ENCODE measurements at regions not wholly inside any gene's neighbourhood (a gene's known extent, or its start where the extent isn't known, plus 50 kb on each side); places are given as distances from the start of the nearest gene placed in this dataset.
"Not testable (repeated sequence)": the region's sequence is repeated elsewhere in the genome, so short reads cannot be mapped to it uniquely, and the experiment has no call there.

DNA sequence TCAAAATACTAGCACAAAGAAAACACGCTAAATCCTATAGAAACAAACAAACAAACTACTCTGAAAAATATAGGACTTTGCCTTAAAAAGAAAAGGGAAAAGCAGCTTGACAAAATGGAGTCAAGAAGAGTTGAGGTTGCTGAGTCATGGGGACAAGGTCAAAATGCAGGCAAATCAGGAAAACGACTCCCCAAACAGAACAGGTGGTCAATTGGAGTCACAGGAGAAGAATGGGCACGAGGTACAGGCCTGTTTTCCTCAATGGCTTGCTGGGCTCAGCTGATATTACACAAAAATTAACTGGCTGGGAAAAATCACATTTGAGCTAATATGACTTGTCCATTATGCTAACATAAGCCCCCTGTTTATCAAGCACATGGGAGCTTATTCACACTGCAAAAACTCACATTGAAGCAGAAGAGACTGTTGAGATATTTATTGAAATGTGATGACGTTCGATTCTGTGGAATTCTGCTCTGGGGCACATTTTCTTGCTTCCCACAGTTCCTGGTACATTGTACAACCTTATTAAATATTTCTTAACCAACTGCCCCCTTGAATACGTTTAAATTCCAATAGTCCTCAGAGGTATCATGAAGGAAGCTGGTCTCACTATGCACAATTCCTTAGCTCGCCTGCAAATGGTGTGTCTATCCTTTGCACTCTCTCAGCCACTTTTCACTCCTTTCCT is 1622.1 kb downstream of the STIM2 start:
- no peak for DNase-seq (ENCODE audit: low read depth)

DNA sequence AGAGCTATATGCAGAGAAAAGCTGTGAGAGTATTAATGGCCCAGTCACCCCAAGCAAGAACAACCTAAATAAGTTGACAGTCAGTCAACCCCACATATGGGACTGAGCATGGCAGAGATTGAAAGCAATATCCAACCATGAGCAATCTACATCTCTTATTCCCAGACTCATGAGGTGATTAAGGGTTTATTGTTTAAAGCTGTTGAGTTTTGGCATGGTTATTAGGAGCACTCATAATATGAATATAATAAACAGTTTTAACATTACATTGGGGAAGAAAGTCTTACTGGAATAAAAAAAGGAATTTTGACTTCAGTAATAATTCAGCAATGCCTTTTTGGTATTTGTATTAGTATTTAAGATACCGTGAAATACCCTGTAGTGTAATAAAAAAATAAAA is 1627.4 kb downstream of the STIM2 start:
- no peak for DNase-seq (ENCODE audit: low read depth)

DNA sequence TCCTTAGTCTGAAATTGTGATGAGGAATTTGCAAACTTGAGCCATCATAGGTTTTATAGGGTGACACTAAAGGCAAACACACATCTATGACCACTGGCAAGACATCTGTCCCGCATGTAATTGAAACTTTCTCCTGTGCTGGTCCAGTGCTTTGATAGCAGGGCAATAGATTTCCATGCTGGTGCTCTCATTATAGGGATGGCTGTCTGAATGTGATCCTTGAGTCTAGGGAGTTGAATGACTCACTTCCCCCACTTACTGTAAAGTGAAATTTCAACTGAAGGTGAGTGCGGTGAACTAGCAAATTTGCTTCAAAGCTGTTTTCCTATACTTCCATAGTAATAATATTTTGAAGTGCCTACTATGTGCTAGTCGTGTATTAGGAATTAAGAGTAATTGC is 1630.0 kb downstream of the STIM2 start:
- DNase-seq (ENCODE audit: low read depth), result no peak

DNA sequence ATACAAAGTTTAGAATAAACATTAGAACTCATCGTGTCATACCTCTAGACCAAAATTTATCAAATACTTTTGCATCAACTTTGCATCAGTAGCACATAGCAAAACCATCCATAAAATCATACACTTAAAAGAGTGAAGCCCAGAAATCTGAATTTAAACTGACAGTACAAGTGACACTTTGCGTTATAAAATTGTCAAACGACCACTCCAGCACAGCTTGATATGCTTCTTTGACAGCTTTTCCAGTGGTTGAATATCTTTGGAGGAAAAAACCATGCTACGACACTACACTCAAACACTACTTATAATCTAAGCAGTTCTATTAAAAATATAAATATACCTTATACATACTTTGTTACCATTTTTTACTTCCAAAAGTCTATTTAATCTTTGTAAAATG is 1644.4 kb downstream of the STIM2 start:
- DNase-seq (ENCODE audit: low read depth), result no peak

DNA sequence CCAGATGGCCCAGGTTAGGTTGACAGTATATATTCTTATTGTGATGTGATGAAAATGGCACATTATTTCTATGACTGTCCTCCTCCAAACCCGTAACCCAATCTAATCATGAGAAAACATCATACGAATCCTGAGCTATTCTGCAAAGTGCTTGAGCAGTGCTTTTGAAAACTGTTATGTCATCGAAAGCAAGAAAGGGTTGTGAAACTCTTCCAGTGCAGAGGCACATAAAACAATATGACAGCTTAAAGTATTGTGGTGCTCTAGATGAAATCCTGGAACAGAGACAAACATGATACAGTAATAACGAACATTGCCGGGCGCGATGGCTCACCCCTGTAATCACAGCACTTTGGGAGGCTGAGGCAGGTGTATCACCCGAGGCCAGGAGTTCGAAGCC is 1648.0 kb downstream of the STIM2 start:
- DNase-seq (ENCODE audit: low read depth), result no peak

DNA sequence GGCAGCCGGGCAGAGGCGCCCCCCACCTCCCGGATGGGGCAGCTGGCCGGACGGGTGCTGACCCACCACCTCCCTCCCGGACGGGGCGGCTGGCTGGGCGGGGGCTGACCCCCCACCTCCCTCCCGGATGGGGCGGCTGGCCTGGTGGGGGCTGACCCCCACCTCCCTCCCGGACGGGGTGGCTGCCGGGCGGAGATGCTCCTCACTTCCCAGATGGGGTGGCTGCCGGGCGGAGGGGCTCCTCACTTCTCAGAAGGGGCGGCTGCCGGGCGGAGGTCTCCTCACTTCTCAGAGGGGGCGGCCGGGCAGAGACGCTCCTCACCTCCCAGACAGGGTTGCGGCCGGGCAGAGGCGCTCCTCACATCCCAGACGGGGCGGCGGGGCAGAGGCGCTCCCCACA is 1654.1 kb downstream of the STIM2 start:
- DNase-seq (ENCODE audit: low read depth), result not testable (repeated sequence)

DNA sequence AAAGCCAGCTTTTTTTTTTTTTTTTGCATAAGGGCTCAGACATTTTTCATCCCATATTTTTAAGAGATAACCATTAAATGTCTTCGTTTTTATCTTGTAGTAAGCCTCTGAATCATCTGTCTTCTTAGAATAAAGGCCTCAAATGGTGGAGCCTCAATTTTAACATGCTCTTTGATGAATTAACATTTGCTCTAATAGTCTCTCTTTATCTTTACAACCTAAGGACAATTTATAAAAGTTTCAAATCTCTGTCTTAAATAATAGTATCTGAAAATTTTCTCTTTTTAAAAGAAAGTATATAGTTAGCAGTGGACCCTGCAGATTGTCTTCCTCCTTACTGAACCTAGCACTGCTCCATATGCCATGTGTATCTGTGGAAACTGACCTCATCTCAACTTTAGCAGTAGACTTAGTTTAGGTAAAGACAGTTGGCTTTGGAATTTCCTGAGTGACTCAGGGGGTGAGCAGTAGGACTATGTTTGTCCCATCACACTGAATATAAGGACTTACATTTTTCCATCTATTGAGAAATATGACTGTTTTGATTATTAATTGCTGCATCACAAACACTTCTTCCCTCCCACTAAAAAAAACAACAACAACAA is 1658.0 kb downstream of the STIM2 start:
- DNase-seq (ENCODE audit: low read depth), result peak; percentile 36

DNA sequence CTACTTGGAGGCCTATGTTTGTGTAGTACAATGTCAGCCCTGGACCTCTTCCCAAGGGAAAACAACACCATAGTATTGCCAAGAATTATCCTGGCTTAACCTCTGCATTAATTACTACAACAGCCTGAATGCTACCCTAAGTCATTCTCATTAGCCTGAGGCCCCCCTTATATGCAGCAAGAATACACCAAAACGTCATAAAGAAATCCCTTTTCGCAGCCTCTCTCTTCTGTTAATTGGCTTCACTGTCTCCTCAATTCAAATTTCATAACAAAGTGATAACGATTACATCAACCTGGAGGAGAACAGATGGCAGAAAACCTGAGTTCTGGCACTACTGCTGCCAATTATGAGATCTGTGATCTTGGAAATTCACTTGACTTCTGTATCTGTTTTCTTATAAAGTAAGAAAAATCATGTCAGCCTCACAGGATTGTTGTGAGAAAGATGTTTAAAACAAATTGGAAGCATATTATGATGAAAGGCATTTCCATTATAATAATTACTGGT is 1663.1 kb downstream of the STIM2 start:
- DNase-seq (ENCODE audit: low read depth), result no peak

DNA sequence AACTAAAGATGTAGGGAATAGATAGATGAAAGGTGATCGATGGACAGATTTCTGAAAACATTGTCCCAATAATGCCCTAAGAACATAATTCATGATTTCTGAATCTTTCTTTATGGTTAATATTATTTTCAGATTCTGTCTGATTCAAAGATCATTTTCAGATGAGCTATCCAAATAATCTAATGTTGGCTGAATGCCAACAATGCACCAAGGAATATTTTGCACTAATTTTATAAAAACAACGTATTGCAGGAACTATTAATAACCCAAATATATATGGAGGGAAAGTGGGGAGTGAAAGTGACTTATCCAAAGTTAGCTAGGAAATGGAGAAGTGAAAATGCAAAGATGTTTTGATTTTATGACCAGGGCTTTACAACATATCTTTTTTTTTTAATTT is 1675.5 kb downstream of the STIM2 start:
- DNase-seq (ENCODE audit: low read depth), result no peak

DNA sequence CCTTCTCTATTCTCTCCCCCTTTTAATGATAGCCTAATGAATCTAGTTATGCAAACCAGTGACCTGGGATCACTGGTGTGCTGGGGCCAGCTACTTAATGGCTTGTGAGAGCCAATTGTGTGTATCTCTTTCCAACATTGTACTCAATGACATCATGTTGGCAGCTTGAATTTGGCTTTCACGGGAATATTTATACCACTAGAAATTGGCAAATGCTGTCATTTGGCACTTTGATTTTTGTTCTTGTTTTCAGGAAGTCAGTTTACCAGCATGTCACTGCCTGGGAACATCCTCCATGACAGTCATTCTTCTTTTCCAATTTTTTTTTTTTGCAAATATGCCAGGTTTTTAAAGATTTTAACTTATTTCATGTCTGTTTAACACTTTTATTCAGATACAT is 1685.3 kb downstream of the STIM2 start:
- no peak for DNase-seq (ENCODE audit: low read depth)

DNA sequence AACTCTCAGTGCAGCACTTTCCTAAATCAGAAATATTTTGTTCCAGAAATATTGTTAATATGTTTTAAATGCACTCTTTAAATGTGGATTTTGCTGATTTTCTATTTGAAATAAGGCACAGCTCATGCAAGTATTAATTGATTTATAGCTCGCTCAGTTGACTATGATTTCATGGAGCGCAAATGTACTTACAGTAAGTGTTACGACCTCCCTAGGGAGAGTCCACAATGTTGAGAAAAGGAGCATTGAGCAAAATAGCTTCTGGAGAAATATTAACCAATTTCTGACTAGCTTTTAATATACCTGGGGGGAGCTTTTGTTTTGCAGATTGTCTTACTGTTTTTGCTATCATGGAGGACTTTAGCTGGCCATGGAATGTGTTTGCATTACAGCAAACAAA is 1687.5 kb downstream of the STIM2 start:
- no peak for DNase-seq (ENCODE audit: low read depth)

DNA sequence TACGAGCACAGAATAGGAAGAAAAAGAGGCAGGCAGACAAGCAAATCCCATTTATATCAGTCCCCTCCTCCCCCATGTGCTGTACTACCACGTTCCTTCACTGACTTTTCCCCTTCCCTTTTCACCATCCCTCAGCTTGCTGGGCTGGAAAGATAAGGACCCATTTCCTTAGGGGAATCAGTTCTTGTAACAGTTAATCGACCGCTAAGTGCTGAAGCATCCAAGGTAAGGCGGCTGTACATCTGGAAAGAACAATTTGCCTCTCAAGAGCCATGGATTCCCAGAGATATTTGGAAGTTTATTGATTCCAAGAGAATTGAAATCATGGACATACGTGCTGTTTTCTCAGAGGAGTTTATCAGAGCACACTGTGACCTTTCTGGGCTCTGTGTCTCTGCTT is 1688.0 kb downstream of the STIM2 start:
- DNase-seq (ENCODE audit: low read depth), result no peak

DNA sequence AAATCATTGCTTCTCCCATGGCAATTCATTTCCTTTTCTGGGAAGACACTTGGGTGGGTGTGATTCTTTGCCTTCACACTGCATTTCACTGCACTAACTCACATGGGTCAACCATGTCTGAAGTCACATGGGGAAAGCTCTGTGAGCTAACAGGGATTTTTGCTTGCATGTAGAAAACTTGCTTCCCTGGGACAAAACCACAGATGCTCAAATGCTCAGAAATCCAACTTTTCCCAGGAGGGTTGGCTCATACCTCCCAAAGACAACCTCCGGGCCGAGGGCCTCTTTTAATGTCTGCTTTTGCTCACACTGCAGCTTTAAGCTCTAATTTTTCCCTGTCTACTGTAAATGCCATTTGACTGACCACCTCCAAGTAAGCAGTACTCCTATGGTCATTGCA is 1695.2 kb downstream of the STIM2 start:
- no peak for DNase-seq (ENCODE audit: low read depth)

DNA sequence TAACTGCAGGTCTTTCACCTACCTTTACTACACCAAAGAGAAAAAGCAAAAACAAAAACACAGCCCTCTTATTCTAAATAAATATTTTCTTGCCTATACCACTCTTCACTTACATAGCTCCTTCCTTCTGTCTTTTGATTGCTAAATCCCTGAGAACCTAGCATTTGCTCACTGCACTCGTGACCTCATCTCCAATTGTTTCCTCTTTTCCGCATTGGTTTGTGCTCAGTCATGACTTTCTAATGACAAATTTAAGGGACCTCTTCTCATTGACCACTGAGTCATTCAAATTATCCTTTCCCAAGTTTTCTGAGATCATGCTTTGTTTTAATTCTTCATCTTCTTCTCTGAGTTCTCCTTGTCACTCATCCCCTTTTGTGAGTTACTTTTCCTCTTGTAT is 1697.1 kb downstream of the STIM2 start:
- peak; percentile 63 for DNase-seq (ENCODE audit: low read depth)

DNA sequence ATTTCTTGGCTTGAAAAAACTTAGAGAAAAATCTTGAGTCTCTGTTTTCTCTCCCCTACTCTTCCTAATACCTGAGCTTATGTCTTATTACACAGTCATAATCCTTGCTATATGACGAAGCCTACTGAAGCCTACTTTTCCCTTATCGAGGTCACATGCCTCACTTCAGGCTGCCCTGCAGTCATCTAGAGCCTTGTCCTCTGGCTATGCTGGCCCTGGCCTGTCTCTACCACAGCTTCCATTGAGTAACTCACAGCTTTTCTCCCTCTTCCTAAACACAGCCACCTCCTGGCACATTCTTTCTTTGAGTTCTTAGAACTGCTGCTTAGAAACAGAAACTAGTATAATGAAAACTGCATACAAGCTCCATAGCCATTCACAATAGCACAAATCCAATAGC is 1698.3 kb downstream of the STIM2 start:
- no peak for DNase-seq (ENCODE audit: low read depth)

DNA sequence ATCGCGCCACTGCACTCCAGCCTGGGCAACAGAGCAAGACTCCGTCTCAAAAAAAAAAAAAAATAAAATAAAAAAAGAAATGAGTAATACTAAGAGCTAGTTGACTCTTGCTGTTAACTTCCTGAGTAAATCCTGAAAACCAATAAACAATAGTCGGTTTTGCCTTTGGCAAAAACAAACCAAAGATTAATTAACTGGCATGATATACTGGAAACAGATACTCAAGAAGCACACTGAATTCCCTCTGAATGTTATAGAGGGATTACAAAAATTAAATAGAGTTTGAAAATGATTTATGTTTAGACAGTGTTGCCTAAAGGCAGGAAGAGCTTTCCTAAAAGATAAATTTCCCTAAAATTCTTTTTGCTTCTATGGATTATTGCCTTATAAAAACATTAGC is 1702.3 kb downstream of the STIM2 start:
- DNase-seq (ENCODE audit: low read depth), result no peak

DNA sequence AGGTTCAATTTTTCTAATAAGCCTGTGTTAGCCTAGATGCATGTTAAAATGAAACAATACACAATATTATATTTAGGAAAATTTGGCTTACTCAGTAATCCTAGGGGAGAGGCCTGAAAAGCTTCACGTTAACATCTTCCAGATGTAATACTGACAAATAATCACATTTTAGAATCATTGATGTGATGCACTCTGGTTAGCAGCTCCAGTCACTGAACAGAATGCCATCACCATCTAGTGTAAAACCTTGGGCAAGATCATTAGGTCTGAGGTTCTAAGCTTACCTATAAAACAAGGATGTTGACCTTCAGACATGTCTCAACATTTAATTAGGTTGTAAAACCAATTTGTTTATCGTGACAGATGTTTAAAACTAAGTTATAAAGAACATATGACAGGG is 1704.8 kb downstream of the STIM2 start:
- no peak for DNase-seq (ENCODE audit: low read depth)

DNA sequence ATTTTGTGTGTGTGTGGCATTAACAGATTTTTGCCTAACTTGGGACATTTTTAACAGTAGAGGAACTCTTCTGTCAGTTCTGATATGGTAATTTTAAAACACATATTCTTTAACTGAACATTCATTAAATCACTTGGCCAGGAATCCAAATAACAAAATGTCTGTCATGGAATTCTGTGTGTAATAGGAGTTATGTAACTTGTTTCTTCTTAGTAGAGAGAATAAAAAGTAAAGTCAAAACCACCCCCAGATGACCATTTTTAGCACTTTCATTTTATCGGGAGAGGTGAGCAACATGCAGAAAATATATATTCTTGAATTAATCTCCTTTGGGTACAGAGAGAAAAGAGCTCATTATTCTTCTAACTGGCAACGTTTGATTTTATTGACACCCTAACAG is 1740.3 kb downstream of the STIM2 start:
- no peak for DNase-seq (ENCODE audit: low read depth)

DNA sequence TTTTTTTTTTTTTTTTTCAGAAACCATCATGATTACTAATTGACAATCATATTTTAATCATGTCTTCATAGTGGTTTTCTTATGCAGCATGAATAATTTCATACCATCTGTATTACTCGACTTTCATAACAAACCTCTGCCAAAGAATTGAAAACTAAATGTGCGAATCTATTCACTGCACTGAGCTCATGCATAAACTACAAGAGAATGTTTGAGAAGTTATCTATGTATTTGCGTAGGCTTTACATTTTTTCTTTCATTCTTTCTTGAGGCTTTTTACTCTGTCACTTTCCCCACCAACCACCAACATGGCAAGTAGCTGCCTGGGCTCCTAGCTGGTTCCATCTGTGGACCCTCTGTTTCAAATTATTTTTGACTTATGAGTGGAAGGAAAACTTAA is 1761.0 kb downstream of the STIM2 start:
- DNase-seq (ENCODE audit: low read depth), result peak; percentile 4

DNA sequence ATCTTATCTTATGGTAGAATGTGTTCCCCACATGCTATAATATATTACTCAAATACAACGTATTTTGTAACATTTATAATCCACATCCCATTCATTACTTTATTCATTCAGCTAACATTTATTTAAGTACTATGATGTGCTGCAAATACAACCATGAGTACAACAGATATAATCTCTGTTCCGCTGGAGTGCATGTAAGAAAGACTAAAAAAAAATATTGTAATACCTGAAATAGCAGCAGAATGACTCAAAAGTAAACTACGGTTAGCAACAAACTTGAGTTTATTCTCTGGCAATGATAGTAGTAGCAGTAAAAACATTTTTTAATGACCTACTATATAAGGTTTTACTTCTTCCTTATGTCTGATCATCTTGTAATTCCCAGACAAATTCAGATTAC is 1776.3 kb downstream of the STIM2 start:
- DNase-seq (ENCODE audit: low read depth), result no peak

DNA sequence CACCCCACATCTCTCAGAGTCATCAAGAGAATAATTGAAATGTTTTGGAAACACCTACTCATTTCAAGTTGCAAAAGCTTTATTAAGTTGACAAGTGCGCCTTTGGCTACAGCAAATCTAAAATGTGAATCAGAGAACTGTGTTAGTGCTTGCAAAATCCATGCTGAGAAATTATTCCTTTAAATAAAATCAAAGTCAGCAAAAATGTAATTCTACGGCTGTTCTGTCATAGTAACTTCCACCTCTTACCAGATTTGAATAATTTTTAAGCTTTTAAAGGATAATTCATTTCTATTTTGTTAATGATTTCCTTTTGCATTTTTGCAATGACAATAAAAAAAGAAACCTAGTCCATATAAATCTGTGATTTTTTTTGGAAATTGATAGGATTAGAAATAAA is 1779.1 kb downstream of the STIM2 start:
- DNase-seq (ENCODE audit: low read depth), result no peak

DNA sequence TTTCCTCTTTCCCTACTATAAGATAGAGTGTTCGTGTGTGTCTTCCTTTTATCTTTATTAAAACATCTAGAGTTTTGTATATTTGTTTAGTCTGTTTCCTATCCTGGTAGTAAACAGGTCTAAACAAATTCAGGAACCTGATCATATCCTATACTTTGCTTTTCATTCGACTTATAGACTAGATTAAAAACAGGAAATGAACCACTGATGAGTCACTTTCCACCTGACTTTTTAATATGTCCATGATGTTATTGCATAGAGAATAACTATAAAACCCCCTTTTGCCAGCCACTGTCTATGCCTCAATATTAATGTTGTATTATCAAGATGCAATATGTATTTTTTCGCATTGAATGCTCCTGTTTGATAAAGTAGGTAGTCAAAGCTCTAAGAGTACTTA is 1794.0 kb downstream of the STIM2 start:
- DNase-seq (ENCODE audit: low read depth), result peak; percentile 5

DNA sequence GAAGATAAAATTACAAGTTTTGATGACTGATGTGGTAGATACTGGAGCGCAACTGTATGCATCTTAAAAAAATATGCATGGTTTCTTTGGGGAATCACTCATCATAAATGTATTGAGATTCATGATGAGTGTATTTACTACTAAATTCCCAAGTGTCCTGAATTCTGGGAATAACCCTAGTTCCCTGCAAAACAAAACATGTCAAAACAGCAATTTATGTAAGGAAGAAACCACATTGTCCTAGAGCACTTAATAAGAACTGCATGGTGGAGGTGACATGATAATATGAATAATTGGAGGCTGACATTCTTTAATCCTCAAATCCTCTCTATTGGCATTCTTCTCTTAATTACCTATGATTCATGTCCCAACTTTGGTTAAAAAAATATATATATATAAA is 1804.7 kb downstream of the STIM2 start:
- no peak for DNase-seq (ENCODE audit: low read depth)

DNA sequence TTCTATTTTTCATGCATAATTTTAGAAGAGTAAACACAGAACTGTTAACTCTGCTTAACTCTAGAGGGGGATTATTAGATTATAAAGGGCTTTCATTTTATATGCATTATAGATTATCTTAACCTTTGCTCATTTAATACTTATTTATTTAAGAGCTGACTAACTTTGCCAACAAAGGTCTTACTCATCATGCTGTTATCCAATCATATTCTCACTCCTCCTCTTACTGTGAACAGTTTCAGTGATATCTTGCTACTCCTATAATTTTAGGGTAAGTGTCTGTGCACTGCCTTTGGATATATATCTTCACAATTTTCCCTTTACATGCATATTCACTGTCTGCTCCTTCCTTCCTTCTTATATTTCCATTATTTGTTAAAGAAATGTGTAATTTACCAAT is 1814.9 kb downstream of the STIM2 start:
- DNase-seq (ENCODE audit: low read depth), result no peak

Data from HS-5 (cell line).